ENCODE measurements at regions not wholly inside any gene's neighbourhood (a gene's known extent, or its start where the extent isn't known, plus 50 kb on each side); places are given as distances from the start of the nearest gene placed in this dataset.

GRCh38 chr5:110064603-110065268, 375.0 kb downstream of the MAN2A1 start:
- Mint-ChIP-seq H3K27me3 (no peaks in the 10 kb centered on the region), H3K4me3 (no peak overlapping the region), H3K9me3 (peaks cover 0 to 9% (median 3%) of the 10 kb centered on the region in 8 donors), H3K4me1 (peaks cover 13 to 27% (median 21%) of the 10 kb centered on the region in 4 donors), H3K36me3 (peaks cover 0 to 4% of the 10 kb centered on the region in 2 donors), H3K27ac (no peak overlapping the region)
- Histone ChIP-seq H3K9me3 (ENCODE audit: control insufficient read depth in 1 of 2, low read length in 2 of 2) (no peaks in the 10 kb centered on the region), H3K36me3 (ENCODE audit: insufficient read depth, low read length) (no peaks in the 10 kb centered on the region), H3K4me3 (ENCODE audit: low read length in 2 of 2) (no peak overlapping the region), H3K27me3 (ENCODE audit: insufficient read depth, low read length) (no peaks in the 10 kb centered on the region), H3K4me1 (ENCODE audit: insufficient read depth, low read length) (peaks cover 12% of the 10 kb centered on the region), H3K27ac (ENCODE audit: low read depth, low read length) (no peak overlapping the region)
- intact Hi-C loops (cut with micrococcal nuclease): no loop called here
- ChIA-PET POLR2A (ENCODE audit: partially characterized antibody) (interaction anchor here (0.5 to 2.1 kb wide), 3 partner anchors 9 to 374 kb away, joined by 4 to 9 read pairs (median 6); partner anchors contain the start of gene MAN2A1), CTCF (ENCODE audit: partially characterized antibody) (no interaction called here)
- DNase-seq: no peak

- H3K4me1 Mint-ChIP-seq: peaks cover 0 to 10% (median 6%) of the 10 kb centered on the region in 4 donors
- POLR2A ChIA-PET (ENCODE audit: partially characterized antibody): no interaction called here
- CTCF ChIA-PET (ENCODE audit: partially characterized antibody): interaction anchor here (1.2 kb wide), 1 partner anchor 17 kb away, joined by 3 read pairs; no protein-coding TSS in a partner anchor
- Histone ChIP-seq H3K9me3 (ENCODE audit: control insufficient read depth in 1 of 2, low read length in 2 of 2) (no peaks in the 10 kb centered on the region), H3K4me1 (ENCODE audit: insufficient read depth, low read length) (no peaks in the 10 kb centered on the region), H3K27me3 (ENCODE audit: insufficient read depth, low read length) (no peaks in the 10 kb centered on the region), H3K36me3 (ENCODE audit: insufficient read depth, low read length) (no peaks in the 10 kb centered on the region), H3K4me3 (ENCODE audit: low read length in 2 of 2) (no peak overlapping the region), H3K27ac (ENCODE audit: low read depth, low read length) (no peak overlapping the region)
- no peak overlapping the region for H3K4me3 Mint-ChIP-seq
- no peak overlapping the region for H3K27ac Mint-ChIP-seq
- H3K9me3 Mint-ChIP-seq: peaks cover 3 to 47% (median 33%) of the 10 kb centered on the region in 8 donors
- no peak for DNase-seq
- H3K36me3 Mint-ChIP-seq: peaks cover 0 to 17% of the 10 kb centered on the region in 2 donors
- peaks cover 0 to under 1% of the 10 kb centered on the region in 2 donors for H3K27me3 Mint-ChIP-seq
- intact Hi-C loops (cut with micrococcal nuclease): no loop called here
Measured at GRCh38 chr5:110070836-110071235, 381.1 kb downstream of the MAN2A1 start.

GRCh38 chr5:110072651-110073050, 382.9 kb downstream of the MAN2A1 start:
- Histone ChIP-seq H3K4me1 (ENCODE audit: insufficient read depth, low read length) (no peaks in the 10 kb centered on the region), H3K4me3 (ENCODE audit: low read length in 2 of 2) (no peak overlapping the region), H3K27ac (ENCODE audit: low read depth, low read length) (no peak overlapping the region), H3K27me3 (ENCODE audit: insufficient read depth, low read length) (no peaks in the 10 kb centered on the region), H3K9me3 (ENCODE audit: control insufficient read depth in 1 of 2, low read length in 2 of 2) (no peaks in the 10 kb centered on the region), H3K36me3 (ENCODE audit: insufficient read depth, low read length) (no peaks in the 10 kb centered on the region)
- no peak overlapping the region for H3K27ac Mint-ChIP-seq
- peaks cover 0 to 17% of the 10 kb centered on the region in 2 donors for H3K36me3 Mint-ChIP-seq
- peaks cover 0 to 2% (median 1%) of the 10 kb centered on the region in 4 donors for H3K4me1 Mint-ChIP-seq
- intact Hi-C loops (cut with micrococcal nuclease): no loop called here
- POLR2A ChIA-PET (ENCODE audit: partially characterized antibody): no interaction called here
- peaks cover 3 to 52% (median 34%) of the 10 kb centered on the region in 8 donors for H3K9me3 Mint-ChIP-seq
- CTCF ChIA-PET (ENCODE audit: partially characterized antibody): no interaction called here
- H3K4me3 Mint-ChIP-seq: no peak overlapping the region
- no peak for DNase-seq
- H3K27me3 Mint-ChIP-seq: peaks cover 2 to 8% of the 10 kb centered on the region in 2 donors

GRCh38 chr5:110073534-110073933, 383.8 kb downstream of the MAN2A1 start:
- Mint-ChIP-seq H3K9me3 (peaks cover 3 to 50% (median 33%) of the 10 kb centered on the region in 8 donors), H3K27me3 (peaks cover 2 to 8% of the 10 kb centered on the region in 2 donors), H3K4me3 (no peak overlapping the region), H3K36me3 (peaks cover 0 to 17% of the 10 kb centered on the region in 2 donors), H3K27ac (no peak overlapping the region), H3K4me1 (peaks cover 0 to 1% (median under 1%) of the 10 kb centered on the region in 4 donors)
- H3K27ac ChIP-seq (ENCODE audit: low read depth, low read length): no peak overlapping the region
- ChIA-PET POLR2A (ENCODE audit: partially characterized antibody) (interaction anchor here (0.7 kb wide), 1 partner anchor 9 kb away, joined by 4 read pairs; no protein-coding TSS in a partner anchor), CTCF (ENCODE audit: partially characterized antibody) (no interaction called here)
- H3K4me1 ChIP-seq (ENCODE audit: insufficient read depth, low read length): no peaks in the 10 kb centered on the region
- no peaks in the 10 kb centered on the region for H3K9me3 ChIP-seq (ENCODE audit: control insufficient read depth in 1 of 2, low read length in 2 of 2)
- no peak for DNase-seq
- H3K27me3 ChIP-seq (ENCODE audit: insufficient read depth, low read length): no peaks in the 10 kb centered on the region
- H3K36me3 ChIP-seq (ENCODE audit: insufficient read depth, low read length): no peaks in the 10 kb centered on the region
- H3K4me3 ChIP-seq (ENCODE audit: low read length in 2 of 2): no peak overlapping the region
- intact Hi-C loops (cut with micrococcal nuclease): no loop called here

- Histone ChIP-seq H3K9me3 (ENCODE audit: control insufficient read depth in 1 of 2, low read length in 2 of 2) (no peaks in the 10 kb centered on the region), H3K27me3 (ENCODE audit: insufficient read depth, low read length) (no peaks in the 10 kb centered on the region), H3K27ac (ENCODE audit: low read depth, low read length) (no peak overlapping the region), H3K4me1 (ENCODE audit: insufficient read depth, low read length) (no peaks in the 10 kb centered on the region), H3K4me3 (ENCODE audit: low read length in 2 of 2) (no peak overlapping the region), H3K36me3 (ENCODE audit: insufficient read depth, low read length) (no peaks in the 10 kb centered on the region)
- CTCF ChIA-PET (ENCODE audit: partially characterized antibody): no interaction called here
- no peak for DNase-seq
- Mint-ChIP-seq H3K27me3 (peaks cover 2 to 8% of the 10 kb centered on the region in 2 donors), H3K36me3 (peaks cover 0 to 10% of the 10 kb centered on the region in 2 donors), H3K9me3 (peaks cover 0 to 41% (median 23%) of the 10 kb centered on the region in 8 donors), H3K27ac (no peak overlapping the region), H3K4me3 (no peak overlapping the region), H3K4me1 (no peaks in the 10 kb centered on the region)
- intact Hi-C loops (cut with micrococcal nuclease): no loop called here
- POLR2A ChIA-PET (ENCODE audit: partially characterized antibody): no interaction called here
Measured at GRCh38 chr5:110075656-110076055, 385.9 kb downstream of the MAN2A1 start.

GRCh38 chr5:110077147-110077546, 387.4 kb downstream of the MAN2A1 start:
- DNase-seq: no peak
- Histone ChIP-seq H3K27ac (ENCODE audit: low read depth, low read length) (no peak overlapping the region), H3K27me3 (ENCODE audit: insufficient read depth, low read length) (no peaks in the 10 kb centered on the region), H3K9me3 (ENCODE audit: control insufficient read depth in 1 of 2, low read length in 2 of 2) (no peaks in the 10 kb centered on the region), H3K36me3 (ENCODE audit: insufficient read depth, low read length) (no peaks in the 10 kb centered on the region), H3K4me3 (ENCODE audit: low read length in 2 of 2) (no peak overlapping the region), H3K4me1 (ENCODE audit: insufficient read depth, low read length) (no peaks in the 10 kb centered on the region)
- CTCF ChIA-PET (ENCODE audit: partially characterized antibody): no interaction called here
- Mint-ChIP-seq H3K4me1 (no peaks in the 10 kb centered on the region), H3K27ac (no peak overlapping the region), H3K4me3 (no peak overlapping the region), H3K36me3 (peaks cover 0 to 10% of the 10 kb centered on the region in 2 donors), H3K27me3 (peaks cover 2 to 8% of the 10 kb centered on the region in 2 donors), H3K9me3 (peaks cover 0 to 36% (median 19%) of the 10 kb centered on the region in 8 donors)
- POLR2A ChIA-PET (ENCODE audit: partially characterized antibody): no interaction called here
- intact Hi-C loops (cut with micrococcal nuclease): no loop called here

GRCh38 chr5:110082194-110082593, 392.5 kb downstream of the MAN2A1 start:
- Mint-ChIP-seq H3K27ac (no peak overlapping the region), H3K9me3 (peaks cover 0 to 4% (median 0%) of the 10 kb centered on the region in 8 donors), H3K27me3 (peaks cover 0 to 5% of the 10 kb centered on the region in 2 donors), H3K4me1 (peaks cover 0 to 3% (median 2%) of the 10 kb centered on the region in 4 donors), H3K36me3 (no peaks in the 10 kb centered on the region), H3K4me3 (no peak overlapping the region)
- H3K9me3 ChIP-seq (ENCODE audit: control insufficient read depth in 1 of 2, low read length in 2 of 2): no peaks in the 10 kb centered on the region
- H3K27me3 ChIP-seq (ENCODE audit: insufficient read depth, low read length): no peaks in the 10 kb centered on the region
- no peaks in the 10 kb centered on the region for H3K36me3 ChIP-seq (ENCODE audit: insufficient read depth, low read length)
- intact Hi-C loops (cut with micrococcal nuclease): no loop called here
- CTCF ChIA-PET (ENCODE audit: partially characterized antibody): no interaction called here
- POLR2A ChIA-PET (ENCODE audit: partially characterized antibody): no interaction called here
- H3K4me3 ChIP-seq (ENCODE audit: low read length in 2 of 2): no peak overlapping the region
- H3K4me1 ChIP-seq (ENCODE audit: insufficient read depth, low read length): no peaks in the 10 kb centered on the region
- H3K27ac ChIP-seq (ENCODE audit: low read depth, low read length): no peak overlapping the region
- no peak for DNase-seq
